AG04450 (cell line): ENCODE measurements at regions not wholly inside any gene's neighbourhood (a gene's known extent, or its start where the extent isn't known, plus 50 kb on each side); places are given as distances from the start of the nearest gene placed in this dataset.
"Not testable (repeated sequence)": the region's sequence is repeated elsewhere in the genome, so short reads cannot be mapped to it uniquely, and the experiment has no call there.

Source experiments
- CTCF ChIA-PET: fragments of 300-600, 350-600 bp; formaldehyde crosslinking; extraction: SDS; loops from one replicate; lab custom pipeline; 2022; ENCODE audit warnings: antibody characterized with exemption, inconsistent platforms; lab: Charles Lee
- POLR2A ChIA-PET: fragments of 350-600 bp; formaldehyde crosslinking; extraction: SDS; loops from one replicate; lab custom pipeline; 2021; ENCODE audit warnings: antibody characterized with exemption, inconsistent platforms; lab: Yijun Ruan, JAX
- DNase-seq: peaks from one replicate; pipeline ENCODE4 v3.0.0-alpha.2; 2011; ENCODE audit warnings: low read depth, low spot score
- H3K27ac ChIP-seq: one replicate; pipeline ENCODE4 v1.5.1; 2012; ENCODE audit warnings: low read depth, low read length, control low read depth
- H3K27me3 ChIP-seq: one replicate; pipeline ENCODE4 v1.6.0; 2012; ENCODE audit warnings: low read length; ENCODE audit not compliant: control insufficient read depth, insufficient read depth
- H3K4me3 ChIP-seq: 2 replicates; pipeline ENCODE4 v1.5.1; 2011; ENCODE audit warnings: mild to moderate bottlenecking, low read depth, low read length, control low read depth
- H3K9me3 ChIP-seq: 2 replicates; pipeline ENCODE4 v1.5.1; 2012; ENCODE audit warnings: low read length; ENCODE audit not compliant: control insufficient read depth, insufficient read depth
- TF ChIP-seq, protein P1 (sequence below): IDR thresholded peaks from 2 replicates; pipeline ENCODE4 v1.5.1; 2011; ENCODE audit warnings: low read depth, low read length, control low read depth, inconsistent platforms

DNA sequence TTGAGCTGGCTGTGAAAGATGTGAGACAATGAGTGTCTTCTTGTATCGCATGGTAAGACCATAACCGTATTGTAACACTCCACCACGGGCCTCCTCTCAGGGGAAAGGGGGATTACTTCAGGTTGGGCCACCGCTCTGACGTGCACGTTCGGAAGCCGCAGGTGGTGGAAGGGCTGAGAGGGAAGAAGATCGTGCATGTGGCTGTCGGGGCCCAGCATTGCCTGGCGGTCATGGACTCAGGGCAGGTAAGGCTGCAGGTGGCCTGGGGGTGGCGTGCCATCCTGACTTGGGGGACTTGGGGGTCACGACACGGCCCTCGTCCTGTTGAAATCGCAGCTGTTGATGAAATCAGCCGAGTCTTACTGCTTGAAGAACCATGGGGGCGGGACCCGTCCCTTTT, 87.3 kb upstream of the FAN1 start:
- CTCF ChIA-PET = no interaction called here
- no peak overlapping the region for H3K4me3 ChIP-seq

DNA sequence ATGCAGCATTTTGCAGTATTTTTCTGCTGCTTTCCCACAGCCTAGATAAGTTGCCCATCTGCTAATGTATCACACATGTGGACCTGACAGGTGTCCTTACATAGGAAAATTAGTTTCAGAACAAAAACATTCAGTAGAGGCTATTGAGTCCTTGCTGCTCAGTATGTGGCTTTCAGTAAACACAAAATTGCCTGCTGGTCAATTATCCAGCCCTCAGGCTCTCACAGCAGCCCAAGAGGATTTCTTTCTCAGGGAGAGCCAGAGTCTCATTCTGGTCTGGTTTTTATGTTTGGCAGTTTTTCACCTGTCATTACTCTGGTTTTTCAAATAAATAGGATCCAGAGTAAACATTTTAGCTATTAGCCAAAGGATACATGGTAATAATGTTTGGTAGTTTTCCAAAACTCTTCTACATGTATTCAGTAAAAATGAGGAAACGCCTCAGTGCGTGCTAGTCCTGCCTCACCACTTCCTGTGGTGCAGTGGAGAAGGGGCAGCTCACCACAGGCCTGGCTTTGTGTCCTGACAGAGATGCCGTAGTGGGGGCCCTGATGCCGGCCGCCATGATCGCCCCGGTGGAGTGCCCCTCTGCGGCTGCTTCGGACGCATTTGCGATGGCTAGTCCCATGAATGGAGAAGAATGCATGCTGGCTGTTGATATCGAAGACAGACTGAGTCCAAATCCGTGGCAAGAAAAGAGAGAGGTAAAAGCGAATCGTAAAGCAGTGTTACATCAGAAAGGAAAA, 80.5 kb upstream of the FAN1 start:
- POLR2A ChIA-PET, H3K27ac ChIP-seq, DNase-seq: not testable (repeated sequence)

More for the DNA sequence above, 87.3 kb upstream of the FAN1 start:
- DNase-seq = no peak
- H3K27me3 ChIP-seq = no peaks in the 10 kb centered on the region
- TF ChIP-seq, protein P1, sequence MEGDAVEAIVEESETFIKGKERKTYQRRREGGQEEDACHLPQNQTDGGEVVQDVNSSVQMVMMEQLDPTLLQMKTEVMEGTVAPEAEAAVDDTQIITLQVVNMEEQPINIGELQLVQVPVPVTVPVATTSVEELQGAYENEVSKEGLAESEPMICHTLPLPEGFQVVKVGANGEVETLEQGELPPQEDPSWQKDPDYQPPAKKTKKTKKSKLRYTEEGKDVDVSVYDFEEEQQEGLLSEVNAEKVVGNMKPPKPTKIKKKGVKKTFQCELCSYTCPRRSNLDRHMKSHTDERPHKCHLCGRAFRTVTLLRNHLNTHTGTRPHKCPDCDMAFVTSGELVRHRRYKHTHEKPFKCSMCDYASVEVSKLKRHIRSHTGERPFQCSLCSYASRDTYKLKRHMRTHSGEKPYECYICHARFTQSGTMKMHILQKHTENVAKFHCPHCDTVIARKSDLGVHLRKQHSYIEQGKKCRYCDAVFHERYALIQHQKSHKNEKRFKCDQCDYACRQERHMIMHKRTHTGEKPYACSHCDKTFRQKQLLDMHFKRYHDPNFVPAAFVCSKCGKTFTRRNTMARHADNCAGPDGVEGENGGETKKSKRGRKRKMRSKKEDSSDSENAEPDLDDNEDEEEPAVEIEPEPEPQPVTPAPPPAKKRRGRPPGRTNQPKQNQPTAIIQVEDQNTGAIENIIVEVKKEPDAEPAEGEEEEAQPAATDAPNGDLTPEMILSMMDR = no peak
- H3K27ac ChIP-seq = no peak overlapping the region
- POLR2A ChIA-PET = no interaction called here
- H3K9me3 ChIP-seq = no peaks in the 10 kb centered on the region

DNA sequence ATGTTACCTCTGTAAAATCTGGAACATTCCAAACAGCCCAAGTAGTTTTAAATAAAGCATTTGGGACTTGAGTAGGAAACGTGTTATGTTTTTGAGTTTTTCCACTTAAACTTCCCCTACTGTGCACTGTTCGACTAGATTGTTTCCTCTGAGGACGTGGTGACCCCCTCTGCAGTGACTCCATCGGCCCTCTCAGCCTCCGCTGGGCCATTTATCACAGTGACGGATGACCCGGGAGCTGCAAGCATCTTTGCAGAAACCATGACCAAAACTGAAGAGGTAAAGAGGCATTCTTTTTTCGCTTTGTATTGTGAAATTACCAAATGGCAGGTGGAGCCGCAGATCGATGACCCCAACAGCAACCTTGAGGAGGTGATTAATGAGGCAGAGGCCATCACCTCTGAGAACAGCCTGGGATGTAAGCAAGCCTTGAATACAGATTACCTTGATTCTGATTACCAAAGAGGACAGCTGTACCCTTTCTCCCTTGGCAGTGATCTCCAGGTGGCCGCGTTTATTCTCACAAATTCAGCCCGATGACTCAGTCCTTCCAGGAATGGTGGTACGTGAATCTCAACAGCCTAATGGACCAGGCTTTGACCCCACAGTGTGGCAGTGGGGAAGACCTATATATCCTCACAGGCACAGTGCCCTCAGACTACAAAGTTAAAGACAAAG, 79.1 kb upstream of the FAN1 start:
- no peaks in the 10 kb centered on the region for H3K9me3 ChIP-seq
- no peak overlapping the region for H3K4me3 ChIP-seq
- no peak for DNase-seq
- TF ChIP-seq, protein P1 = no peak
- ChIA-PET CTCF (no interaction called here), POLR2A (no interaction called here)
- no peaks in the 10 kb centered on the region for H3K27me3 ChIP-seq
- no peak overlapping the region for H3K27ac ChIP-seq

More for the DNA sequence above, 80.5 kb upstream of the FAN1 start:
- H3K27me3 ChIP-seq, H3K4me3 ChIP-seq, H3K9me3 ChIP-seq, CTCF ChIA-PET: not testable (repeated sequence)

DNA sequence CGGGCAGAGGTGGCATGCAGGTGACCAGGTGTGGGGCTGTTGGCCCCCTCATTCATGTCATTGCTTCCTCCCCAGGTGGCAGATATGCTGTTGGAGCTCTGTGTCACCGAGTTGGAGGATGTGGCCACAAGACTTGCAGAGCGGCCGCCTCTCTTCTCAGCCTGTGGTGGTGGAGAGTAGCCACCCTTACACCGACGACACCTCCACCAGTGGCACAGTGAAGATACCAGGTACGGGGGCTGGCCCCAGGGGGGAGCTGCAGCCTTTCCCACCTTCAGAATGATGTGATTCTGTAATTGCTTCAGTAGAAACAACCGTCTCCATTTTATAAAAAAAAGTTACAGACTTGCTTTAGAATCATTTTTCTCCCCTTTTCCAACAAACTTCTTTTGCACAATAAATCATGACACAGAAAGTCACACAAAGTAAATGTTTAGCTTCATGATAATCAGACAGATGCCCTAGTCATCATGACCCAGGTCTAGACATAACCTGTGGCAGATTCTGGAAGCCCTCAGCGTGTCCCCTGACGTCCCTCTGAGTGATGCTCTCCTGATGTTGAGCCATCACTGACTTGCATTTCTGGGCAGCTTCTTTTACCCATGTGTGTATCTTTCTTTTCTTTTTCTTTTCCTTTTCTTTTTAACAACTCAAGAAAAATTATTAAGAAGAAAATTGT, 76.0 kb upstream of the FAN1 start:
- no peaks in the 10 kb centered on the region for H3K9me3 ChIP-seq
- H3K27me3 ChIP-seq = no peaks in the 10 kb centered on the region
- CTCF ChIA-PET = interaction anchor here (1.2 kb wide), 1 partner anchor 301 kb away, joined by 3 read pairs; no protein-coding TSS in a partner anchor
- TF ChIP-seq, protein P1 = no peak
- POLR2A ChIA-PET = no interaction called here
- H3K4me3 ChIP-seq = no peak overlapping the region
- DNase-seq = no peak
- no peak overlapping the region for H3K27ac ChIP-seq

DNA sequence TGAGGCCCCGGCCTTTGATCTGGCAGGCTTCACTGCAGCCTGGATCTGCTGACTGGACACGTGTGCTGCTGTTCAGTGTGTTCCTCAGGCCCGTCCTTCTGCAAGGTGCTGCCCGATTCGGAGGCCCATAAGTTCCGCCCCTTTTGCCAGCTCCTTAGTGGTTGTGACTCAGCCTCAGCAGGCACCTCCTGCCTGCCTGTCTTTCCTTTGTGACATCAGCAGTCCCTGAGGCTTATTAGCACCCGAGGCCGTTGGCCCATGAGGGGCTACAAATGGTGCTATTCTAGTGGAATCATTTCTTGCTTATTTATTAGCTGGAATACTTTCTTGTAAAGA, 75.4 kb upstream of the FAN1 start:
- POLR2A ChIA-PET, DNase-seq, H3K27me3 ChIP-seq, H3K4me3 ChIP-seq, H3K27ac ChIP-seq, H3K9me3 ChIP-seq: not testable (repeated sequence)
- CTCF ChIA-PET = interaction anchor here (1.2 kb wide), 1 partner anchor 301 kb away, joined by 3 read pairs; no protein-coding TSS in a partner anchor
